SK-N-SH treated with all-trans-retinoic acid at 6 μM for 48 hours (cell line): ENCODE measurements at regions not wholly inside any gene's neighbourhood (a gene's known extent, or its start where the extent isn't known, plus 50 kb on each side); places are given as distances from the start of the nearest gene placed in this dataset.

ENCODE experiments used
- CREB5 ChIP-seq: fragments of 250-450 bp; sonication (Bioruptor Pico); IDR thresholded peaks from 2 replicates; pipeline ENCODE4 v1.5.1; 2020; ENCODE audit warnings: low read depth, mild to moderate bottlenecking, moderate library complexity
- PATZ1 ChIP-seq: fragments of 250-450 bp; sonication (Bioruptor Pico); IDR thresholded peaks from 2 replicates; pipeline ENCODE4 v1.8.0; 2020; ENCODE audit warnings: mild to moderate bottlenecking, moderate library complexity, borderline replicate concordance
- PPARA ChIP-seq: fragments of 250-450 bp; sonication (Bioruptor Pico); IDR thresholded peaks from 2 replicates; pipeline ENCODE4 v1.5.0; 2020; ENCODE audit warnings: mild to moderate bottlenecking, borderline replicate concordance
- RARB ChIP-seq: fragments of 250-450 bp; sonication (Bioruptor Pico); IDR thresholded peaks from 2 replicates; pipeline ENCODE4 v1.8.0; 2021; ENCODE audit warnings: mild to moderate bottlenecking, moderate library complexity
- ZFP30 ChIP-seq: fragments of 450-650 bp; formaldehyde crosslinking; IDR thresholded peaks from 2 replicates; pipeline ENCODE4 v1.5.0; 2022; ENCODE audit warnings: mild to moderate bottlenecking, moderate library complexity
- ZNF565 ChIP-seq: fragments of 450-650 bp; formaldehyde crosslinking; conservative IDR thresholded peaks from 2 replicates; pipeline ENCODE4 v1.5.0; 2020; ENCODE audit warnings: low read depth, mild to moderate bottlenecking, moderate library complexity

DNA sequence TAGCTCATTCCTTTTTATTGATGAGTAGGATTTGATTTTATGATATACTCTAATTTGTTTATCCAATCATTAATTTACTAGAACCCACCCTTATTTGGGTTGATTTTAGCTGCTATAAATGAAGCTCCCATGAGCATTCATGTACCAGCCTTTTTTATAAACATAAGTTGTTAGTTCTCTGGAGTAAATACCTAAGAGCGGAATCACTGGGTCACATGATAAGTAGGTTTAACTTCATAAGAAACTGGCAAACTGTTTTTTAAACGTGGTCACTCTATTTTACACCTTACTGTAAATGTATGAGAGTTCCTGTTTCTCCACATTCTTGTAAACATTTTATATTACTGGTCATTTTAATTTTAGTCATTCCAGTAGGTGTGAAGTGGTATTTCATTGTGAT lies 364.6 kb downstream of the NPR3 start:
- TF ChIP-seq PPARA (CRISPR knock-in tag): no peak
- TF ChIP-seq ZFP30 (CRISPR knock-in tag): no peak
- no peak for TF ChIP-seq ZNF565 (CRISPR knock-in tag)
- no peak for TF ChIP-seq RARB
- no peak for TF ChIP-seq PATZ1 (CRISPR knock-in tag)
- TF ChIP-seq CREB5 (CRISPR knock-in tag): no peak
